PC-9 (cell line): ENCODE measurements at regions not wholly inside any gene's neighbourhood (a gene's known extent, or its start where the extent isn't known, plus 50 kb on each side); places are given as distances from the start of the nearest gene placed in this dataset.

Source experiments
- EZH2 ChIP-seq: fragments of 200-600 bp; sonication (generic); IDR thresholded peaks from 2 replicates; pipeline ENCODE4 v1.8.0; 2017; ENCODE audit warnings: antibody characterized with exemption, low read depth
- TF ChIP-seq, protein P1 (sequence below): fragments of 200-600 bp; sonication (generic); conservative IDR thresholded peaks from 2 replicates; pipeline ENCODE4 v1.6.1; 2017; ENCODE audit warnings: mixed run types, antibody characterized with exemption, mild to moderate bottlenecking, moderate library complexity

DNA sequence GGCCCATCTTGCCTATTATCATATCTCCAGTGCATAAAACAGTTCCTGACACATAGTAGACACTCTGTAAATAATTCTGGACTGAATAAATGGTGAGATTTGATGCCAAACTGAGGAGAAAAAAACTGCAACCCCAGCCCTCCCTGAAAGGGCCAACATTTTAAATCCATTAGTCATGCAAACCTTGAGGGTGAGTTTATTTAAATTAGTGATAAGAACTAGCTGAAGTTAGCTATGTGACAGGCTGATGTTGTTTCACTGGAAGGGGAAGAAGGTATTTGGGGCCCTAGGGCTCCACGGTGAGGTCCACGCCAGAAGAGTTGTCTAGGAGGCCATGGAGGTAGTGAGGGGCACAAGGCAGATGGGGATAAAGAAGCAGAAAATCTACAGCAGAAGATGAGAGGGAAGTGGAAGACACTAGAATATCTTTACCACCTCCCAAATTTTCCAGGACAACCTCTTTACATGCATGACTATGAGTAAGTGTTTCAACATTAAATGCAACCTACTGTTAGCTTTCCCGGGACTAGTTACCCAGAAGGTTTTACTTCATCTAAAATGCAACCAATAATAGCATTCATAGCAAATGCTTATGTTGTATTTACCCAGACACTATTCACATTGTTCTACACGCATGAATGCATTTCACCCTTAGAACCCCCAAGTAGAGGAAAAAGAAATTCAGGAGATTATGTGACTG, 183.2 kb upstream of the LYZL1 start:
- TF ChIP-seq, protein P1, sequence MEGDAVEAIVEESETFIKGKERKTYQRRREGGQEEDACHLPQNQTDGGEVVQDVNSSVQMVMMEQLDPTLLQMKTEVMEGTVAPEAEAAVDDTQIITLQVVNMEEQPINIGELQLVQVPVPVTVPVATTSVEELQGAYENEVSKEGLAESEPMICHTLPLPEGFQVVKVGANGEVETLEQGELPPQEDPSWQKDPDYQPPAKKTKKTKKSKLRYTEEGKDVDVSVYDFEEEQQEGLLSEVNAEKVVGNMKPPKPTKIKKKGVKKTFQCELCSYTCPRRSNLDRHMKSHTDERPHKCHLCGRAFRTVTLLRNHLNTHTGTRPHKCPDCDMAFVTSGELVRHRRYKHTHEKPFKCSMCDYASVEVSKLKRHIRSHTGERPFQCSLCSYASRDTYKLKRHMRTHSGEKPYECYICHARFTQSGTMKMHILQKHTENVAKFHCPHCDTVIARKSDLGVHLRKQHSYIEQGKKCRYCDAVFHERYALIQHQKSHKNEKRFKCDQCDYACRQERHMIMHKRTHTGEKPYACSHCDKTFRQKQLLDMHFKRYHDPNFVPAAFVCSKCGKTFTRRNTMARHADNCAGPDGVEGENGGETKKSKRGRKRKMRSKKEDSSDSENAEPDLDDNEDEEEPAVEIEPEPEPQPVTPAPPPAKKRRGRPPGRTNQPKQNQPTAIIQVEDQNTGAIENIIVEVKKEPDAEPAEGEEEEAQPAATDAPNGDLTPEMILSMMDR: no peak
- TF ChIP-seq EZH2: no peak
